ENCODE measurements at regions not wholly inside any gene's neighbourhood (a gene's known extent, or its start where the extent isn't known, plus 50 kb on each side); places are given as distances from the start of the nearest gene placed in this dataset.

DNA sequence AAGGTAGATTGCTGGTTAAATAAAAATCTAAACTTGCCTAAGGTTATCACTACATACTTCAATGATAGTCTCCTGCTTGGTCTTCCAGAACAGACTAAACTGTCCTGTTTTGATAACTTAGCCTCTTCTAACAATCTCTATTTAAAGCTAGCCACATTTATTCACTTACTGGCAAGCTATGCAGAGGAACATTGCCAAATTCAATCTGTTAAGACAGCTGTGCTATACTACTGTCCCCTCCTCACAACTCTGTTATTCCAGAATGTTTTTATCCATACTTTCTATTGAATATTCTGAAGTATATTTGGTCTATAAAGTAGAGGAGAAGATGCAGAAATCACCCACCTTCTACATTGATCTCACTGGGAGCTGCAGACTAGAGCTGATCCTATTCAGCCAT, 594.0 kb upstream of the CCDC54 start:
- TF ChIP-seq, protein P1, sequence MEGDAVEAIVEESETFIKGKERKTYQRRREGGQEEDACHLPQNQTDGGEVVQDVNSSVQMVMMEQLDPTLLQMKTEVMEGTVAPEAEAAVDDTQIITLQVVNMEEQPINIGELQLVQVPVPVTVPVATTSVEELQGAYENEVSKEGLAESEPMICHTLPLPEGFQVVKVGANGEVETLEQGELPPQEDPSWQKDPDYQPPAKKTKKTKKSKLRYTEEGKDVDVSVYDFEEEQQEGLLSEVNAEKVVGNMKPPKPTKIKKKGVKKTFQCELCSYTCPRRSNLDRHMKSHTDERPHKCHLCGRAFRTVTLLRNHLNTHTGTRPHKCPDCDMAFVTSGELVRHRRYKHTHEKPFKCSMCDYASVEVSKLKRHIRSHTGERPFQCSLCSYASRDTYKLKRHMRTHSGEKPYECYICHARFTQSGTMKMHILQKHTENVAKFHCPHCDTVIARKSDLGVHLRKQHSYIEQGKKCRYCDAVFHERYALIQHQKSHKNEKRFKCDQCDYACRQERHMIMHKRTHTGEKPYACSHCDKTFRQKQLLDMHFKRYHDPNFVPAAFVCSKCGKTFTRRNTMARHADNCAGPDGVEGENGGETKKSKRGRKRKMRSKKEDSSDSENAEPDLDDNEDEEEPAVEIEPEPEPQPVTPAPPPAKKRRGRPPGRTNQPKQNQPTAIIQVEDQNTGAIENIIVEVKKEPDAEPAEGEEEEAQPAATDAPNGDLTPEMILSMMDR (IDR thresholded peaks at IDR 0.05): no peak
- no peak for TF ChIP-seq POLR2AphosphoS5 (IDR thresholded peaks at IDR 0.05)

All from upper lobe of left lung (tissue), 4 donors.